HG03135 (cell line): ENCODE measurements at regions not wholly inside any gene's neighbourhood (a gene's known extent, or its start where the extent isn't known, plus 50 kb on each side); places are given as distances from the start of the nearest gene placed in this dataset.
A peak's percentile ranks its signal among the peaks of the same experiment; 100 is the strongest.

Source experiments
- ATAC-seq: cut with Tn5 transposase; IDR thresholded peaks from one replicate; pipeline ENCODE4 v1.9.1; 2021; ENCODE audit warnings: mild to moderate bottlenecking, moderate library complexity; ENCODE audit not compliant: unreplicated experiment

GRCh38 chr5:103355579-103355978 is 97.0 kb downstream of the MACIR start:
- ATAC-seq: no peak

GRCh38 chr5:103354446-103354845 is 95.9 kb downstream of the MACIR start:
- ATAC-seq: no peak

DNA sequence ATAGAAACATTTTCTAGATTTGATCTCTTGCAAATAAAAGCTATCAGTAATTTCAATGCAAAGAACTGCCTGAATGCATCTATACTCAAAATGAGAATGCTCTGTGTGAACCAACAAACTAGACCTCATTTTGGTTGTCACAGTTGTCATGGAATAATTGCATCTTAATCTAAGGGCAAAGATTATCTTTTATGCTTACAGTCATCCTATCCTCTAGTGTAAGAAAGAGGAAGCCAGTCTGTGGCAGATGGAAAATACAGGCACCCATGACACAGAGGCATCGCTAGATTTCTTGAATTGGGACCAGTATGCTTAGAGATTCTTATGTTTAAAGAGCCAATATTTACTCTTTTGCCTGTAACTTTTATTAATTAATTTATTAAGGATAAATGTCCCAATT is 95.0 kb downstream of the MACIR start:
- no peak for ATAC-seq

GRCh38 chr5:103347716-103348423 is 89.3 kb downstream of the MACIR start:
- ATAC-seq: no peak

- no peak for ATAC-seq
Measured at GRCh38 chr5:103346162-103346748, 87.7 kb downstream of the MACIR start.

DNA sequence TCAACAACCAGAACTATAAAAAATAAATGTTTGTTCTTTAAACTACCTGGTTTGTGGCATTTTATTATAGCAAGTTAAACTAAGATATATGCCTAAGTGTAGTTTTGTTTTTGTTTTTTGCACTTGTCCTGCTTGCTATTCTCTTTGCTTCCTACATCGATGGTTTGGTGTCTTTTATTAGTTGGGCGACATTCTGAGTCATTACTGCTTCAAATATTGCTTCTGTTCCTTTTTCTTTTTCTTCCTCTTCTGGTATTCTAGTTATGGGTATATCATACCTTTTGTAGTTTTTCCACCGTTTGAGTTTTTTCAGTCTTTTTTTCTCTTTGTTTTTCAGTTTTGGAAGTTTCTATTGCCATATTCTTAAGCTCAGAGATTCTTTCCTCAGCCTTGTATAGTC is 86.9 kb downstream of the MACIR start:
- peak; percentile 47 for ATAC-seq

- ATAC-seq: peak; percentile 96
Measured at GRCh38 chr5:103340717-103341388, 82.3 kb downstream of the MACIR start.

DNA sequence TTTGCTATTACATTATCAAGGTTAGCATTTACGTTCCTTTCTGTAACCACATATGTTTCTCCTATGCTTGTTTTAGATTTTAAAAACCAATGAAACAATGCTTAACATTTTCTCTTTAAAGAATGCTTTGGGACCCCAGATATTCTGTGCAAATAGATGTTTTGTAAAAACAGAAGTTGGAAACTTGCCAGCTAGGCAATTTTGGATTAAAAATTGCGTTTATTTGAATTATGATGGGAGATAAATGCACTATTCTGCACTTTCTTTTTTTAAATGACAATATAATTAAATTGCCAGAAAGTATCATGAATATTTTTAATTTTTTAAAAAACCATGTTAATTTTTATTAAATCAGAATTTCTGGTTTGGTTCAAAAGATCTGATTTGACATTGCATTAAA is 81.6 kb downstream of the MACIR start:
- no peak for ATAC-seq

DNA sequence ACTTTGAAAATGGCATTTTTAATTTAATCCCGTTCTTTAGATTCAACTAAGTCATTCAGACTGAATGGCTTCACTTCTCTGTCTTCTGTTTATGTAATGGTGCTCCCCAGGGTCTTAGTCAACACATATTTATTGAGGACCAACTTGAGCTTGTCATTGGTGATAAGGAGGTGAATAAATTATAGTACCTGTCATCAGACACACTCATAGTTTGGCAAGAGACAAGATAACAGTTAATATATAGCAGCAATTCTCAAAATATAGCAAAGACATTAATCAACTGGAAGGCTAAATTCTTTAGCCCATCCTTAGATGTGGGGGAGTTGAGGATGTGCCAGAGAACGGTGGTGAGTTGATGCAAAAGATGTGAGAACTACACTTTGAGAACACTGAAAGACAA is 78.4 kb downstream of the MACIR start:
- no peak for ATAC-seq

- no peak for ATAC-seq
Measured at GRCh38 chr5:103333376-103333775, 74.8 kb downstream of the MACIR start.

GRCh38 chr5:103330875-103331274 is 72.3 kb downstream of the MACIR start:
- no peak for ATAC-seq
